Urothelium cell line (cell line): ENCODE measurements at regions not wholly inside any gene's neighbourhood (a gene's known extent, or its start where the extent isn't known, plus 50 kb on each side); places are given as distances from the start of the nearest gene placed in this dataset.
"Not testable (repeated sequence)": the region's sequence is repeated elsewhere in the genome, so short reads cannot be mapped to it uniquely, and the experiment has no call there.

Experiments used
- DNase-seq: peaks from one replicate; pipeline ENCODE4 v3.0.0; 2011; ENCODE audit warnings: low spot score, mixed read lengths
- FAIRE-seq: peaks from 2 replicates; lab custom pipeline; 2011; peaks lifted over from hg19 to GRCh38; lab: Jason Lieb, UNC

GRCh38 chr13:110012102-110012739, 225.8 kb upstream of the IRS2 start:
- DNase-seq, result peak; percentile 56
- FAIRE-seq, result no peak

- FAIRE-seq (no peak), DNase-seq (no peak)
Measured at GRCh38 chr13:110010404-110011138, 224.2 kb upstream of the IRS2 start.

GRCh38 chr13:110008816-110009215, 222.4 kb upstream of the IRS2 start:
- no peak for FAIRE-seq

GRCh38 chr13:110006304-110006703, 219.9 kb upstream of the IRS2 start:
- DNase-seq (peak; percentile 66), FAIRE-seq (peak; percentile 79)

More at GRCh38 chr13:110008816-110009215, 222.4 kb upstream of the IRS2 start:
- DNase-seq, result no peak

- DNase-seq, result no peak
- FAIRE-seq, result no peak
Measured at GRCh38 chr13:110005563-110005962, 219.2 kb upstream of the IRS2 start.

GRCh38 chr13:110004814-110005213, 218.4 kb upstream of the IRS2 start:
- no peak for DNase-seq
- no peak for FAIRE-seq

- DNase-seq, result no peak
- FAIRE-seq, result no peak
Measured at GRCh38 chr13:110001670-110002275, 215.4 kb upstream of the IRS2 start.

GRCh38 chr13:110000534-110001345, 214.4 kb upstream of the IRS2 start:
- FAIRE-seq (no peak), DNase-seq (no peak)

GRCh38 chr13:109999659-110000533, 213.5 kb upstream of the IRS2 start:
- FAIRE-seq (no peak), DNase-seq (no peak)

- DNase-seq (no peak), FAIRE-seq (no peak)
Measured at GRCh38 chr13:109998684-109999533, 212.5 kb upstream of the IRS2 start.

- FAIRE-seq (no peak), DNase-seq (no peak)
Measured at GRCh38 chr13:109998037-109998436, 211.7 kb upstream of the IRS2 start.

- not testable (repeated sequence) for DNase-seq, FAIRE-seq
Measured at GRCh38 chr13:109997056-109997595, 210.7 kb upstream of the IRS2 start.

- DNase-seq (no peak), FAIRE-seq (no peak)
Measured at GRCh38 chr13:109996404-109996960, 210.1 kb upstream of the IRS2 start.

GRCh38 chr13:109995578-109995977, 209.2 kb upstream of the IRS2 start:
- FAIRE-seq (no peak), DNase-seq (no peak)

GRCh38 chr13:109990296-109990695, 203.9 kb upstream of the IRS2 start:
- no peak for FAIRE-seq
- no peak for DNase-seq

GRCh38 chr13:109989686-109990085, 203.3 kb upstream of the IRS2 start:
- DNase-seq, result no peak

GRCh38 chr13:109989155-109989554, 202.8 kb upstream of the IRS2 start:
- FAIRE-seq, result no peak

More at GRCh38 chr13:109989686-109990085, 203.3 kb upstream of the IRS2 start:
- FAIRE-seq, result no peak

GRCh38 chr13:109986851-109987250, 200.5 kb upstream of the IRS2 start:
- DNase-seq, result no peak
- no peak for FAIRE-seq

More at GRCh38 chr13:109989155-109989554, 202.8 kb upstream of the IRS2 start:
- no peak for DNase-seq
